Hepatocyte (in vitro differentiated cells): ENCODE measurements at regions not wholly inside any gene's neighbourhood (a gene's known extent, or its start where the extent isn't known, plus 50 kb on each side); places are given as distances from the start of the nearest gene placed in this dataset.

Experiments
- CTCF ChIP-seq: fragments of 200-600 bp; sonication (generic); IDR thresholded peaks from 2 replicates; pipeline ENCODE4 v1.5.1; 2016; ENCODE audit warnings: antibody characterized with exemption, mild to moderate bottlenecking; ENCODE audit not compliant: poor library complexity
- EZH2 ChIP-seq: fragments of 200-600 bp; sonication (generic); IDR thresholded peaks from 2 replicates; pipeline ENCODE4 v1.6.1; 2016; ENCODE audit warnings: antibody characterized with exemption, mild to moderate bottlenecking, borderline replicate concordance
- EZH2phosphoT487 ChIP-seq: fragments of 200-600 bp; sonication (generic); IDR thresholded peaks from one replicate; pipeline ENCODE4 v1.6.1; 2018; ENCODE audit warnings: antibody characterized with exemption, mild to moderate bottlenecking, low read depth, moderate library complexity; ENCODE audit not compliant: unreplicated experiment, severe bottlenecking

GRCh38 chr10:29731760-29732159 is 97.0 kb upstream of the SVIL start:
- TF ChIP-seq CTCF, result no peak
- TF ChIP-seq EZH2phosphoT487, result no peak
- TF ChIP-seq EZH2, result no peak
